Right lobe of liver (tissue), 6 donors: ENCODE measurements at regions not wholly inside any gene's neighbourhood (a gene's known extent, or its start where the extent isn't known, plus 50 kb on each side); places are given as distances from the start of the nearest gene placed in this dataset.

Experiments
- ATAC-seq, 4 donors: fragments of 200-7000 bp; cut with Tn5 transposase; one replicate each; pipeline ENCODE4 v1.9.1; 2020; ENCODE audit warnings: mild to moderate bottlenecking in 4 of 4, moderate library complexity in 4 of 4
- DNase-seq, 3 donors: peaks; one replicate each; pipeline ENCODE4 v3.0.0-alpha.2; 2020
- H3K27ac ChIP-seq, 3 donors: fragments of 200-600 bp; one replicate each; pipeline ENCODE4 v1.8.0; 2022
- H3K27me3 ChIP-seq, 2 donors: fragments of 200-600 bp; one replicate each; pipeline ENCODE4 v1.8.0; 2022
- H3K36me3 ChIP-seq, 4 donors: fragments of 200-600 bp; sonication (generic) in 1 of 4; one replicate each; pipeline versions ENCODE4 v1.5.1 to v1.8.0; 2017 to 2022; ENCODE audit warnings: control low read depth in 1 of 4
- H3K4me1 ChIP-seq, 4 donors: fragments of 200-600 bp; sonication (generic) in 1 of 4; one replicate each; pipeline versions ENCODE4 v1.5.1 to v1.8.0; 2017 to 2022; ENCODE audit warnings: control low read depth in 1 of 4
- H3K4me3 ChIP-seq, 3 donors: fragments of 200-600 bp; one replicate each; pipeline ENCODE4 v1.8.0; 2022
- H3K9me3 ChIP-seq, 4 donors: fragments of 200-600 bp; sonication (generic) in 1 of 4; one replicate each; pipeline versions ENCODE4 v1.5.1 to v1.8.0; 2017 to 2022; ENCODE audit warnings: control low read depth in 1 of 4
- CTCF ChIP-seq, 4 donors: fragments of 200-600 bp in 3 of 4; fragments of 450-650 bp in 1 of 4; IDR thresholded peaks; one replicate each; pipeline versions ENCODE4 v1.5.1 to v1.8.0; 2016 to 2022; ENCODE audit warnings: antibody characterized with exemption in 4 of 4, mild to moderate bottlenecking in 2 of 4
- POLR2A ChIP-seq: fragments of 450-650 bp; IDR thresholded peaks from one replicate; pipeline ENCODE4 v1.6.1; 2017; ENCODE audit warnings: antibody characterized with exemption, mild to moderate bottlenecking
- WGBS: methylation state at CpG from one replicate; pipeline ENCODE4 v1.1.6; 2018; ENCODE audit warnings: low coverage, low lambda C conversion rate; ENCODE audit not compliant: insufficient coverage; ENCODE audit errors: missing lambda C conversion rate; 5-methylcytosine and 5-hydroxymethylcytosine counted together
- intact Hi-C, 2 donors: fragments of 100-400 bp; cut with DNase I; formaldehyde crosslinking; loops; one replicate each; pipeline versions ENCODE4 v1.11.2 to v1.14.1; 2022
- donor health status: DM: no; HTN: yes; CAD: no.
- donor health status: DM: no; HTN: no; CAD: no.
- donor health status: DM: no; HTN: no; CAD: no.
- donor health status: DM: no; HTN: yes; CAD: no.
- donor health status: DM: no; HTN: yes; CAD: no.

- H3K27ac ChIP-seq, result no peak overlapping the region
- DNase-seq, result no peak
- no peaks in the 10 kb centered on the region for H3K36me3 ChIP-seq
- no peak overlapping the region for H3K4me3 ChIP-seq
- no peak for ATAC-seq
- no peaks in the 10 kb centered on the region for H3K9me3 ChIP-seq
- intact Hi-C loops, result no loop called here
- no peaks in the 10 kb centered on the region for H3K4me1 ChIP-seq
- no peaks in the 10 kb centered on the region for H3K27me3 ChIP-seq
- WGBS, result 45% methylated on average over 11 of the region's 14 CpGs
- no peak for TF ChIP-seq POLR2A
- no peak for TF ChIP-seq CTCF (IDR thresholded peaks at IDR 0.05)
These were observed 64.8 kb upstream of the TMEM260 start for GRCh38 chr14:56514663-56515371.

- ATAC-seq (no peak), DNase-seq (no peak)
- TF ChIP-seq CTCF (IDR thresholded peaks at IDR 0.05) (no peak), POLR2A (no peak)
- intact Hi-C loops, result no loop called here
- no peaks in the 10 kb centered on the region for H3K36me3 ChIP-seq
- H3K4me1 ChIP-seq, result no peaks in the 10 kb centered on the region
- H3K27me3 ChIP-seq, result no peaks in the 10 kb centered on the region
- WGBS, result 73% methylated on average over 2 of the region's 2 CpGs
- no peak overlapping the region for H3K4me3 ChIP-seq
- no peak overlapping the region for H3K27ac ChIP-seq
- H3K9me3 ChIP-seq, result no peaks in the 10 kb centered on the region
These were observed 63.9 kb upstream of the TMEM260 start for GRCh38 chr14:56515739-56516138.

- intact Hi-C loops, result no loop called here
- H3K36me3 ChIP-seq, result no peaks in the 10 kb centered on the region
- no peaks in the 10 kb centered on the region for H3K27me3 ChIP-seq
- H3K27ac ChIP-seq, result no peak overlapping the region
- H3K4me3 ChIP-seq, result no peak overlapping the region
- H3K9me3 ChIP-seq, result no peaks in the 10 kb centered on the region
- no peak for ATAC-seq
- no peak for TF ChIP-seq CTCF (IDR thresholded peaks at IDR 0.05)
- TF ChIP-seq POLR2A, result no peak
- no peak for DNase-seq
- H3K4me1 ChIP-seq, result no peaks in the 10 kb centered on the region
These were observed 57.2 kb upstream of the TMEM260 start for GRCh38 chr14:56522403-56522802.

- Histone ChIP-seq H3K4me3 (no peak overlapping the region), H3K4me1 (no peaks in the 10 kb centered on the region), H3K9me3 (no peaks in the 10 kb centered on the region), H3K27ac (no peak overlapping the region), H3K36me3 (no peaks in the 10 kb centered on the region), H3K27me3 (no peaks in the 10 kb centered on the region)
- TF ChIP-seq CTCF (IDR thresholded peaks at IDR 0.05), result no peak
- TF ChIP-seq POLR2A, result no peak
- intact Hi-C loops, result no loop called here
- WGBS, result 15% methylated on average over 3 of the region's 3 CpGs
- ATAC-seq, result no peak
- no peak for DNase-seq
These were observed 54.5 kb upstream of the TMEM260 start for GRCh38 chr14:56524971-56525677.
